C4-2B (cell line): ENCODE measurements at regions not wholly inside any gene's neighbourhood (a gene's known extent, or its start where the extent isn't known, plus 50 kb on each side); places are given as distances from the start of the nearest gene placed in this dataset.

Experiments
- H3K27ac ChIP-seq: fragments of 450-650 bp; 2 replicates; pipeline ENCODE4 v1.5.1; 2017
- ZFX ChIP-seq: fragments of 450-650 bp; IDR thresholded peaks from 2 replicates; pipeline ENCODE4 v1.6.1; 2017
- TF ChIP-seq, protein P1 (sequence below): fragments of 450-650 bp; conservative IDR thresholded peaks from 2 replicates; pipeline ENCODE4 v1.5.1; 2017; ENCODE audit warnings: mild to moderate bottlenecking

DNA sequence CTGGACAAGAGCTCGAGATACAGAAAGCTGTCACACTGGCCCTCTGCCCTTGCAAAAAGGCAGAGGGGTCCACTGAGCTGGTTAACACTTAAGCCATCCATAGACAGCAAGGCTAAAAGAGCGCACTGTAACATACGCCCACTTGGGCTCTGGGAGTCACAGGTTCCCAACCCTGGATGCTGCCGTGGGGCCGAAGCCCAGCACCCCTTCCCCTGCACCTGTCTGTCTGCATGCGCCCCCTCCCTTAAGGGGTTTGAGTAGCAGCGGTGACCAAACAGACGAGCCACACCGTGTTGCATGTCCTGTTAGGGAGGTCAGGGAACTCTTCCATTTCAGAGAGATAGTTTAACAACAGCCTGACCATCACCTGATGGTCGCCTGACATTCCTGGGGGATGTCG lies 138.4 kb upstream of the GALNTL6 start:
- H3K27ac ChIP-seq: no peak overlapping the region
- TF ChIP-seq, protein P1, sequence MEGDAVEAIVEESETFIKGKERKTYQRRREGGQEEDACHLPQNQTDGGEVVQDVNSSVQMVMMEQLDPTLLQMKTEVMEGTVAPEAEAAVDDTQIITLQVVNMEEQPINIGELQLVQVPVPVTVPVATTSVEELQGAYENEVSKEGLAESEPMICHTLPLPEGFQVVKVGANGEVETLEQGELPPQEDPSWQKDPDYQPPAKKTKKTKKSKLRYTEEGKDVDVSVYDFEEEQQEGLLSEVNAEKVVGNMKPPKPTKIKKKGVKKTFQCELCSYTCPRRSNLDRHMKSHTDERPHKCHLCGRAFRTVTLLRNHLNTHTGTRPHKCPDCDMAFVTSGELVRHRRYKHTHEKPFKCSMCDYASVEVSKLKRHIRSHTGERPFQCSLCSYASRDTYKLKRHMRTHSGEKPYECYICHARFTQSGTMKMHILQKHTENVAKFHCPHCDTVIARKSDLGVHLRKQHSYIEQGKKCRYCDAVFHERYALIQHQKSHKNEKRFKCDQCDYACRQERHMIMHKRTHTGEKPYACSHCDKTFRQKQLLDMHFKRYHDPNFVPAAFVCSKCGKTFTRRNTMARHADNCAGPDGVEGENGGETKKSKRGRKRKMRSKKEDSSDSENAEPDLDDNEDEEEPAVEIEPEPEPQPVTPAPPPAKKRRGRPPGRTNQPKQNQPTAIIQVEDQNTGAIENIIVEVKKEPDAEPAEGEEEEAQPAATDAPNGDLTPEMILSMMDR: no peak
- no peak for TF ChIP-seq ZFX

DNA sequence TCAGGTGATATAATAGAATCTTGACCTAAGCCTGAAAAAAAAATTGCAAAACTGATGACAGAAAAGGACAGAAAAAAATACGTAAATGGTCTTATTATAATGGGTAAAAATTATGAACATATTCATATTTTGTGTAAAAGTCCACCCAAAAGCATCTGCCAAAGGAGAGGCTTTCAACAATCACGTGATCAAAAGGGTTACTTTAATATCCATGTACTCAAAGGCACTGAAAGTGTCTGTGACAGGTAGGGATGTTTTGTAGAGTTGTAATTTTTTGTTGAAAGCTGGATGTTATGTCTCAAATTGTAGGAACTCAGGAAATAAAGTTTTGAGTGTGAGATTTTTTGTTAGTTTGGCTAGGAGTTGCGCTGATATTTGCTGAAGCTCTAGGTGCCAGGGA lies 144.8 kb upstream of the GALNTL6 start:
- H3K27ac ChIP-seq: no peak overlapping the region
- TF ChIP-seq ZFX: no peak
- TF ChIP-seq, protein P1: no peak

DNA sequence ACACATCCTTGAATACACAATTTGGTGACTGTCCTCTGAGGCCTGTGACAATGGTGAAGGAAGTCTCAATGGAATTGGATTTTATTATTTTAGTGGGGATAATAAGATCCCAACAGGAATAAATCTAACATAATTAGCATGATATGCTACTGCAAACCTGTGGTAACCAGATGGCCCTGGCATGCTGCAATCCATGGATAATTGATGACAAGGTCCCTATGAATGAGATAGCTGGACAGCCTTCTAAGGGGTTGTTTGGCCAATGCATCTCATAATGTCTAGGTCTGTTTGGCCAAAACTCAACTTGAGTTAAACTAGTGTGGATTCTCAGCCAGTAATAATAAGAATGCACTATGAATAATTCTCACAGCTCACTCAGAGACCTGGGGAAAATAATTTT lies 145.3 kb upstream of the GALNTL6 start:
- no peak overlapping the region for H3K27ac ChIP-seq
- TF ChIP-seq ZFX: no peak
- TF ChIP-seq, protein P1: no peak

DNA sequence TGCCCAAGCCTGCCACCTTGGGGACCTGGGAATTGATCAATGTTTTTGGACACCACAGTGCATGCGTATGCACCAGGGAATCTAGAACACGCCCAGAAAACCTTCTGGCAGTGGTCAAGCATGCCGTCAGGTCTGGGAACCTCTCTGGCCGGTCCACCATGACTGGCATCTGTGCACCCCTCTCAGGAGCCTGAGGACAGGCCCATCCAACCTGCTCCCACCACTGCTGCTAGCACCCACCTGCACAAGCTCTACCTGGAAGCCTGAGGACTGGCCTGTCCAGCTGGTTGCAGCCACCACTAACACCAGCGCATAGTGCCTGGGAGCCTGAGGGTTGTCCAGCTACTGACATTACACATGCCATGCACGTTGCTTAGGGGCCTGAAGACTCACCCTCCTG lies 162.1 kb upstream of the GALNTL6 start:
- no peak overlapping the region for H3K27ac ChIP-seq
- TF ChIP-seq ZFX: no peak
- TF ChIP-seq, protein P1: no peak

DNA sequence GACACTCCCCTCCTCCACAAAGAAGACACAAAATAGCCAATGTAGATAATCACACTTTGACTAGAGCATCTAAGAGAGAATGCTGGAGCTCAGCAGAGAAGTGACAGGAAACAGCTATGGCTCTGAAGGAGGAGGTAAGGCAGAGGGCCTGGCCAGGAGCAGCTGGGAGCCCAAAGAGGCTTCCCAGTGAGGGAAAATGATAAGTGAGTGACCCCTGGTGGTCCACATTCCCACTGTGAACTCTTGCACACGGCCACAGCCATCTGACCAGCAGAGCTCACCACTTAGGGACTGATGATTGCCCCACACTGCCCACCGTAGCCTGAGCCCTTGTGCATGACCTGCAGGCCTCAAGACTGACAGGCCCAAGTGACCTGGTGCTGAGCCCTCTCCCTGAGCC lies 162.7 kb upstream of the GALNTL6 start:
- TF ChIP-seq, protein P1: peak; percentile 5; the same call in 1 of the 2 replicates
- TF ChIP-seq ZFX: no peak
- no peak overlapping the region for H3K27ac ChIP-seq

DNA sequence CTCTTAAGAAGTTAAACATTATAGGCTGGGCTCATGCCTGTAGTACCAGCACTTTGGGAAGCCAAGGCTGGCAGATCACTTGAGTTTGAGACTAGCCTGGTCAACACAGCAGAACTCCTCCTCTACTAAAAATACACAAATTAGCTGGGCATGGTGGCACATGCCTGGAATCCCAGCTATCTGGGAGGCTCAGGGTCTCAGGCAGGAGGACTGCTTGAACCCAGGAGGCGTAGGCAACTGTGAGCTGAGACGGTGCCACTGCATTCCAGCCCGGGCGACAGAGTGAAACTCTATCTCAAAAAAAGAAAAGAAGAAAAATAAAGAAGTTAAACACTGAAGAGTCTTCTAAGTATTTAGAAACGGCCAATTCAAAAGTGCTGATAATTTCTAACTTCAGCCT lies 164.3 kb upstream of the GALNTL6 start:
- H3K27ac ChIP-seq: no peak overlapping the region
- TF ChIP-seq, protein P1: no peak
- no peak for TF ChIP-seq ZFX

DNA sequence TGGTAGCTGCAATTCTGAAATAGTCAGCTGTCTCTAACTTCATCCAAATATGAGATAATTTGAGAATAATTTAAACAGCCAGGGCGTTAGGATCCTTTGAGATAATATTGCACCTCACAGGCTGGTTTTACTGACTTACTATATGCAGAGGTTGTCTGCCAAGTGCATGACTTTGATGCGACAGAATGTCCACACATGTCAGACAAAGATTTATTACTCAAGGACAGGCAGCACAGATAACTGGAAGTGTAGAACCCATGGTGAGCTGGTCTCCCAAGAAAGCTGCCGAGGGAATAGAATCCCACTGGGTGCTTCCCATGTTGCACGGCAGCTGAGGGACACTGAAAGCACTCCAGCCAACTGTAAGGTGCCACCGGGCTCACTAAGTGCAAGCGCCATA lies 166.2 kb upstream of the GALNTL6 start:
- H3K27ac ChIP-seq: no peak overlapping the region
- TF ChIP-seq ZFX: no peak
- TF ChIP-seq, protein P1: no peak
